ENCODE measurements at regions not wholly inside any gene's neighbourhood (a gene's known extent, or its start where the extent isn't known, plus 50 kb on each side); places are given as distances from the start of the nearest gene placed in this dataset.

DNA sequence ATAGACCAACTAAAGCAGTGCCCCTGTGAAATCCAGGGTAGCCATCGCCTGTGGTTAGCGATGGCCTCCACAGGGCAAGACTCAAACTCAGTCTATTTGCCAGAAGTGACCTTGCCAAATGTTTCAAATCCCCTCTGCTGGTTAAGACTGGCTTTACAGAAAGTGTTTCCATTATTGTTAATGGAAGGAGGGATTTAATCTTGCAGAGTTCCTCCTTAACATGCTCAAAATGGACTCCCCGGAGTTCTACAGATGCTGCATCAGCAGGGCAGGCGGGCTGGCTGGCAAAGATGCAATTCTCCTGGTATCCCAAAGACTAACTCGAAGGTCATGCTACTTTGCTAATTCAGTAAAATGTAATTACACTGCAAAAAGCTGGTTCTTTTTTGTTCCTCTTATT lies 313.0 kb upstream of the SLC7A11 start:
- DNase-seq, result no peak

DNA sequence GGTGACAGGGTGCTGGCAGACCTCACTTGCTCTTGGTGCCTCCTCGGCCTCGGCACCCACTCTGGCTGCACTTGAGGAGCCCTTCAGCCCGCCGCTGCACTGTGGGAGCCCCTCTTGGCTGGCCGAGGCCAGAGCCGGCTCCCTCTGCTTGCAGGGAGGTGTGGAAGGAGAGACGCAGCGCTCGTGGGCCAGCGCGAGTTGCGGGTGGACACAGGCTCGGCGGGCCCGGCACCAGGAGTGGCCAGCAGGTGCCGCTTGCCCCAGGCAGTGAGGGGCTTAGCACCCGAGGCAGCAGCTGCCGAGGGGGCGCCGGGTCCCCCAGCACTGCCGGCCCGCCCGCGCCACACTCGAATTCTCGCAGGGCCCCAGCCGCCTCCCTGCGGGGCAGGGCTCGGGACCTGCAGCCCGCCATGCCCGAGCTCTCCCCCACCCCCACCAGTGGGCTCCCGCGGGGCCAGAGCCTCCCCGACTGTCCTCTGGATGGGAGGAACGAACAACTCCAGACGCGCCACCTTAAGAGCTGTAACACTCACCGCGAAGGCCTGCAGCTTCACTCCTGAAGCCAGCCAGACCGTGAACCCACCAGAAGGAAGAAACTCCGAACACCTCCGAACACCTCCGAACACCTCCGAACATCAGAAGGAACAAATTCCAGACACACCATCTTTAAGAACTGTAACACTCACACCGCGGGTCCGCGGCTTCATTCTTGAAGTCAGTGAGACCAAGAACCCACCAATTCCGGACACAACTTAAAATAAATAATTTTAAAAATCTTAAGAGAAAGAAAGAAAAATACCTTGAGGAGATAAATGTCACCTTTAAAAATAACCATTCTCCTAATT lies 311.1 kb upstream of the SLC7A11 start:
- no peak for DNase-seq

DNA sequence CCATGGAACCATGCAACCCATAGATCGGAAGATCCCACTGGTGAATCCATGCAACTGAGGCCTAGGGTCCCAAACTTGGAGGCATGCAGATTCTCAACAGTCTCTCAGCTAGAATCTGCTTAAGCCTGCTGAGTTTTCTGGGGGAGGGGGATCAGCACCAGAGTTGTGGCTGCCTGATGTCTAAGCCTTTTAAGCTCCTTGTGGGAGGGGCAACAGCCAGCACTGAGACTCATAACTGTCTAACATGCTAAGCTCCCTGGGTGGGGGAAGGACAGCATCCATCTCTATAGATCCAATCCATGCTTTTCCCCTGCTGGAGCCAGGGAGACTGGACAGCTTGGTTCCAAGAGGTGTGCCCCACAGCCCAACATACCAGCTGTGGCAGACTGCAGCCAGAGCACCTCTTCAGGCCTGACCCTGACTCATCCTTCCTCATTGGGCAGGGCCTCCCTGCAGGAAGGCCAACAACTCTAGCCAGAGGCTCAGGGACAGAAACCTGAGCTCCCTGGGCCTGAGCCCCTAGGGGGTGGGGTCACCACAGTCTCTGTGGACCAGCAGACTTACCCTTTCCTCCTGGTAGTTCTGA lies 300.1 kb upstream of the SLC7A11 start:
- no peak for DNase-seq

DNA sequence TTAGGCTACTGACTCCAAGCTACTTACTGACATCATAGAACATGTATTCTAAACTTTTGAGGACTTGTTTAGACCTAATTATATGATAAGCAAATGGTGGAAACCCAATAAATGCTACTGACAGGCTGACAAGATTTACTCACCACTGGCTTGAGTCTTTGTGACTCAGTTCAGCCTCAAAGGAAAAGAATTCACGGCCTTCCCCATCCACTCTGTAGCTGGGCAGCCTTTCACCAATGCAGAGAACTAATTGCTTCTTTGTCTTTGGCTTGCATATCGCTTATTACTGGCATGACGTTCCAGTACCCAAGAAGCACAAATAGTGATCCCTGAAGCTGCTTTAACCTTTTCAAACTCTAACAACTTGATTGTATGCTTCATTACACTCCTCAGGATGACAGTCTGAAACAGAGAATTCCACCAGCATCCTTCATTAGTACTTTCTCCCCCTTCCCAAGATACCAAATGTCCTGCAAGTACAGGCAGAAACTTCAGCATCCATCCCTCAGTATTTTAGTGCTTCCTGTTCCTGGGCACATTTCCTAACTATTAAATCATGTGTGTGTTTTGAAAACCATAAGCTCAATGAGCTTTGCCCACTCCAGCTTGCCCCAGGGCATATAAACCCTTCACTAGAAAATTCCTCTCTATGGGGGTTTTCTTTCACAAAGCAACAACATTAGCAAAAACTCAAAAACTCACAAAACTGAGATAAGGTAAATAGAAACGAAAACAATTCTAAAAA lies 298.1 kb upstream of the SLC7A11 start:
- no peak for DNase-seq

DNA sequence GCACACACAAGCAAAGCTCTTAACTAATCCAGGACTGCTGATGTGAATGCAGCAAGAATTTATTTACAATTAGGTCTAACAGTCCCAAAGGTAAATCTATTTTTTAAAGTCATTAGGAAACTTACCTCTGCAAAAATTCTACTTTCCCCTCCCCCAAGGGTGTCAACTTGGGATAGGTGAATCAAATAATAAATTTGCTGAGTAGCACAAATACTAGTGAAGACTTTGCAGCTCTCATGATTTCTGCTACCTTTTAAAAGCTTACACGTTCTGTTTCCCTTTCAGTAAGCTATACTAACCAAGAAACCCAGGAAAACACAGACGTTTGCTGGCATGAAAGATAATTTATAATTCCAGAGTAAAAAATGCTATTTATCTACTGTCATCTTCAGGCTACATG lies 296.6 kb upstream of the SLC7A11 start:
- DNase-seq, result no peak

DNA sequence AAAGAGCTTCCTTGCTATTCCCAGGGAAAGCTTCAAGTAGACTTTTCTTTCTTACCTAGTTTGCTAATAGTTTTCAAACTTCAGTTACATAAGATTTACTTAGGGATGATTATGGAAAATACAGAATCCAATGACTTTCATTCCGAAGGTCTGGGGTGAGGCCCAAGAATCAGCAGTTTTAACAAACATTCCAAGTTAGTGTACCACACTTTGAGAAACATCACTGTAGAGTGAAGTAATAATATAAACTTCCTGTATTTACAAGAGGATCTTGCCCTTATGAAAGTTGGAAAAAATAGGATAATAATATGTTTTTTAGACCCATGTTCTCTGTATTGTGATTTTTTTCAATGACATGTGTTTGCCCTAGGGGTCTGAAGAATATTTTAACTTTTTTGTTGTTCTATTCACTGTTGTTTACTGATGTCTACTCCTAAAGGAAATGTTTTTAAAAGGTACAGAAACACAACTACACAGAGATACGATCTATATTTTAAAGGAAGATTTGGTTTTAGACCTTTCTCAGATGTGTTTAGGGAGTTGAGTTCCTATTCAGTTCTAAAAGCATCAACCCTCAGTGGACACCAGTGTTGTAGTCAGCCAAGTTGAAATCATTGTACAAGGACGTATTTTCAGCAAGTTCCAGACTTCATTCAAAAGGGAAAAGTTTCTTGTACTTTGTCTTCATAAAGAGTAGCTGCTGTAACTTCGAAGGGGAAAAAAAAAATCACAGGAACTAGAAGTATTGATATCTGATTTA lies 295.8 kb upstream of the SLC7A11 start:
- no peak for DNase-seq

DNA sequence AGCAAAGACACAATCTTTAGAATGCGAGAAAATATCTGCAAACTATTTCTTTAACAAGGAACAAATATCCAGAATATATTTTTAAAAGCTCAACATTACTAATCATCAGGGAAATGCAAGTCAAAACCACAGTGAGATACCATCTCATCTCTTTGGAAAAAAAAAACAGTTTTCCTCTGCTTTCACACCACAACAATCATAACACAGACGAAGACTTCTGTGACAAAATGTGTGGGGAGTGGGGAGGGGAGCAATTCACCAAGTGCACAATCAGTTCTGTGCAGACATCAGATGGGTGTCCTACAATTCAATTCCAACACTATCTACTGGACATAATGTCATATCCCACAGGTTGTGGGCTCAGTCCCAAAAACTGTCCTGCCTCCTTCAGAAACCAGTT lies 293.2 kb upstream of the SLC7A11 start:
- no peak for DNase-seq

DNA sequence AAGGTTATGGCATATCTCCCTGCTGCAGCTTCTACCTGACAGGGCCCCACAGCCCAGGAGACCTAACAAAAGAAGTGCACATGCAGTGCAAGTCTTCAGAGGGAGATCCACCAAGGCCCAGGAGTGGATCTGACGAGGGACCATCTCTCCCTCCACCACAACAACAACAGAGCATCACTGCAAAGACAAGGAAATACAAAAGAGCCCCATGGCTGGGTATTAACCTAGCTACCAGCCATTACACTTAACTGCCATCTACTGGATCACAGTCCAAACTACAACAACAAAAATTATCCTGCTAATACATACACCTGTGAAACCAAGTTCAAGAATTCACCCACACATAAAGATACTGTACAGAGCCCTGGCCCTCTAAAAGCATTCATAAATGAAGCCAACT lies 280.2 kb upstream of the SLC7A11 start:
- DNase-seq, result no peak

DNA sequence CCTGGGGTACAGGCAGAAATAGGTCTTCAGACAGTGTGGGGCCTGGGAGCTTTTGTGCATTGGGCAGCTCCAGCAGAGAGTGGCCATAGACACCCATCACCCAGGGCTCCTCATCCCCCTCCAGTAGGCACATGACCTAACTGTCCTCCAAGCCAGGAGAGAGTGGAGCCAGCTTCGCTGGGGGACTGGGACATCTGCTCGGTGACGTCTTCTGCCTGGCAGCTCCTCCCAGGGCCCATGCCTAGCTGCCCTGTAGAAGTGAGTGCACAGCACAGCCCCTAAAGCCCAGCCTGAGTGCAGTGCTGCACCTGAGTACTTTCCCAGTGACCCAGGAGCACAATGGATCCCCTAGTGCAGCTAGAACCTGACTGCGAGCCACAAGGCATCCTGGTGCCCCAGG lies 279.7 kb upstream of the SLC7A11 start:
- DNase-seq, result no peak

DNA sequence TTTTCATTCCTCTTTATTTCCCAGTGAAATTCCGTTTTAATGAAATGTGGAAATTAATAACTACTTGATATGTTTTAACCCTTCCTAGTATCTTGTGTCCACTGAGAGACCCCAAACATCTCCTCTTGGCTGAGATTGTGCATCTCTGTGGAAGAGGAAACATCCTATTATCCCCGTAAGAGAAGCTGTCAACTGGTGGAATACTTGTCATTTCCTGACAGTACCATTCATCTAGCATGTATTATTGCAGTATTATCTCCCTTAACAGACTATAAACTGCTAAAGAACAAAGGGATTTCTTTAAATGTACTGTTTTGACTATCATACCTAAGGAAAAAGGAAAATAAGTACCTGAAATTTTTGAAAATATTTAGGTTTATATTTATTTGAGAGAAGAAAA lies 277.3 kb upstream of the SLC7A11 start:
- DNase-seq, result no peak

DNA sequence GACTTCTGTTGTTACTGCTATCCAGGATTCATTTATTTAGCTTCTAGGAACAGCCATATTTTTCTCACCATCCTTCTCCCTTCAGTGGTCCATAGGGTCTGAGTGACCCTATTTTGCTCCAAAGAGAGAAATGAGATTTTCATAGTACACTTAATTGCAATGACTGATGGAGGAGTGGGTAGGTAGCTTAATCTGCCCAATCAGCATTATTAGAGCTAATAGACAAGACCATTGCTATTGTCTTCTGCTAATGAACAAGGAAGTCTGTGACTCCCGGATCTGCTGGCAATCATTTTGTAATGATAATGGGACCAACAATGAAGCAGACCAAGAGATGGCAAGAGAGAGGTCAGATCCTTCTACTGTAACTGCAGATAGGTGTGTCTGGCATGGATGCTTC lies 271.4 kb upstream of the SLC7A11 start:
- no peak for DNase-seq

DNA sequence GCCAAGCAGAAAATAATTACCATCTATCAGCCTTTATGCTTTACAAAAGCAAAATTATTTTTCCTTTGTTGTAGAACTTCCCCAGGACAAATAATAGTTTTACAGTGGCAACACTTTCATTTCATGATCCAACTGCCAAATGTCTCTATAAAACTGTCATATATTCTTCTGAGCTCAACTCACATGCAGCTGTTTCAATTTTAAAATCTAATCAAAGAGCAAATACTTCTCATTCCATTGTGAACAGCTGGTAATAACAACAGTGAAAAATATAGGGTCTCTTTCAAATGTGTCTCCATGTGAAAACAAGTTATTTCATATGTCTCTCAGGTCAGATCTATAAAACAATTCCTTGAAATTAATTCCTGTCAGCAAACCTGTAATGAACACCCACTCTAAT lies 270.6 kb upstream of the SLC7A11 start:
- no peak for DNase-seq

DNA sequence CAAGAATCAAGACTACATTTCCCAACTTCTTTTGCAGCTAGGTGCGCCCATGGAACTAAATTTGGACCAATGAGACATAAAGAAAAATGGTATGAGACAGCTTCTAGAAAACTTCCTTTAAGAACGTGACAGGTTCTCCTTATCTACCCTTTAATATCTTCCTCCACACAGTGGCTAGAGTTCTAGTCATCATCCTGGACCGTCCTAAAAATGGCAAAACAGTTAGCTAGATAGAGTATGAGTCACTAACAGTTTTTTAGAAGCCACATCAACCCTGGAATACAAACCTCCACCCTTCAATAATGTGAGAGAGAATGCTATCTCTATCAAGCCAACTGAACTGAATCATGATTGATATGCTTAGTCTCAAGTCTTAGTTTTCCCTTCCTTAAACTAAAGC lies 267.9 kb upstream of the SLC7A11 start:
- DNase-seq, result no peak

DNA sequence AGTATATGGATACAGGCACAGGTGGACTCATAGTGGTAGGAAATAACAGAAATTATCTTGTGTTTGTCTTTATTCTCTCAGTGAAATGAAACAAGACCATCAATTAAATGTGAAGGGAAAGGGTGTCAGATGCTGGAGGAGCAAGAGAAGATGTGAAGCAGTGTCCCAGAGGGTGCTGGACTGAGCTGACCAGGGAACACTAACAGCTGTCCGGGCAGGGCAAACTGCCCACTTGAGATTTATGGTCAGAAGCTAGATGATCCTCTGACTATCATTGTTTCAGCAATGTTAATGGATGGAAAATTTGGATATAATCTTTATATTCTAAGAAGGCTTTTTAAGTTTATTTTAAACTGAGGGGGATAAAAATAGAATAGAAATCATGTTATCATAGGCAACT lies 267.2 kb upstream of the SLC7A11 start:
- no peak for DNase-seq

DNA sequence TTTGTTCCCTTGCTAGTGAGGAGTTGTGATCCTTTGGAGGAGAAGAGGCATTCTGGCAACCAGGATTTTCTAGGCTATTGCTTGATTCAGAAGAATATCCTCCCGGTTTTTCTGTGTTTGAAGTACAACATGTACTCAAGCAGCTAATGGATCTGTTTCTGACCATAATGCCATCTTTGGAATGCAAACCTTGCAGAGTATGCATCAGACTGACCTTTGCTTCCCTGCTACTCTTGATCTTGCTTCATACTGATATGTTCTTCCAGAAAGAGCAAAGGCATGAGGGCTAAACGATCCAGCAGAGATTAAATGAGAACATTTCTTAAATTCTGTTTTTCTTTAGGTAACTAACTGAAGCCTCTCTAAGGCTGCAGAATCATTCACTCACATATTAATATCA lies 265.4 kb upstream of the SLC7A11 start:
- no peak for DNase-seq

DNA sequence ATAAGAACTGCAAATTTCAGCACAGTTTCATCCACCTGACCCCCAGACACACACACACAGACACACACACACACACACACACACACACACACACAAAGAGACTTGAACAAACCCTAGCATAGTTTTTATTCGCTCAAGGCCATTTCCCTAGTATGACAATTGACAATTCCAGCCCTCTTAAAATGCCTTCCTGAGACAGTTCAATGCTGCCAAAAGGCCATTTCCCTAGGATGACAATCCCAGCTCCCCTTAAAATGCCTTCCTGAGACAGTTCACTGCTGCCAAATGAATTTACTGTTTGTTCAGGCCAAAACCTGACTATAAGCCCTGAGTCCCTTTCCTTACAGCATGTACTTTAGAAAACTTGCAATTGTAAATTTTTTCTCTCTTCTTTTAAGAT lies 259.5 kb upstream of the SLC7A11 start:
- DNase-seq, result no peak

DNA sequence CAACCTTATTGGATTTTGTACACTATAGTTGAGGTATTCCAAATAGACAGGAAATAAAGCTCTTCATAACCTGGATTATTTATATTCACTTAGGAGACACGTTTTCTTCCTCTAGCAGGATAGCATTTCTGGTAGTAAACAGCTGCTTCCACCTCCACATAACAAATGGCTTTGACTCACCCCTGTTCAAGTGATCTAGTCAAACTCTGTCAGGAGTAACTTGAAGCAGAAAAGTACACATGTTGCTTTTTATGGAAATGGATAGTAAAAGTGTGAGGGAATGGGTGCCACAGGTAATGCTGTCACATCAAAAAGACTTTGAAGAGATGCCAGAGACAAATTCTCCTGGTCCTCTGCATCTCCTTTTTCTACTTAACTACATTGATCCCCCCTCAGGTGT lies 258.7 kb upstream of the SLC7A11 start:
- no peak for DNase-seq

DNA sequence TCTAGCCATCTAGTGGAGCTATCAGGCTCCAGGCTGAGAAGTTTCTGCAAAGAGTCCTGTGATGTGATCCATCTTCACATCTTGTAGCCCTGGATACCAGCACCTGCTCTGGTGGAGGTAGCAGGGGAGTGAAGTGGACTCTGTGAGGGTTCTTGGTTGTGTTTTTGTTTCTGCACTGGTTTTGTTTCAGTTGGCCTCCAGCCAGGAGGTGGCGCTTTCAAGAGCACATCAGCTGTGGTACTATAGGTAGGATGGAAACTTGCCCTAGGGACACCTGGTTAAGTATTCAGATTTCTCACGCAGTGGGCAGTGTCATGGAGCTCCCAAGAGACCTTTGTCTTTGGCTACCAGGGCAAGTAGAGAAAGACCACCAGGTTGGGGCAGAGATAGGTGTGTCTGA lies 257.5 kb upstream of the SLC7A11 start:
- DNase-seq, result no peak

DNA sequence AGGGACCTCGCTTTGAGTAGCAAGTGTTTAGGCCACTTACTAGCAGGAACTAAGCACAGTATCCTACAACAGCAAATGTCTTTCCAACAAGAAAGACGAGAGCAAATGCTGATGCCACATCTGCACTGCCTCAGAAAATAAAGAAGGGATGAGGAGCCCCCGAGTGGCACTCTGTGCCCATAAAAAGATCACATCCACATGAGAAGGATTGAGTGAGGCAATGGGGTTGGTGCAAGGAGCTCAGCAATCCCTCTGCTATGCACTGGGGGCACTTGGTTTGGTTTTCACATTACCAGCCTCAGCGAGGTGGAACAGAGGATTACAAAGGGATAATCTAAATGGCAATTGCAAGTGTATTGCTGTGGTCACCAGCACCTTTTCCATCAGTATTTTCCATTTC lies 252.8 kb upstream of the SLC7A11 start:
- peak; percentile 1 for DNase-seq

DNA sequence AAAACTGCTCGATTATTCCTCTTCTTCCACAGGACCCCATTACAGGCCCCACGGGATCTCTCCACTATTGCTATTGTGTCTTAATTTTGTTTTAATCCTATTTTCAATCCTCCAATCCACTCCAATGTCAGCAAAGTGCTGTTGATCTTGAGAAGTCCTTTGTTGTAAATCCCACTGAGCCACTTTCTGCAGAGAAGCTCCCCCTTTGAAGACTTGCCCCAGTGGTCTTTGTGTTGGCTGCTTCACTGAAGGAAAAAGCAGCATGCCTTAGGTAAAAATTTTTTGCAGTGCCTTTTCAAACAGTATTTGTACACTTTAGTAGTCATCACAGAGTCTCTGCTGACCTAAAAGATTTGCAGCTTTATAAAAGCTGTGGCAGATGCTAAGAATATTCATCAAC lies 252.0 kb upstream of the SLC7A11 start:
- DNase-seq, result no peak

DNA sequence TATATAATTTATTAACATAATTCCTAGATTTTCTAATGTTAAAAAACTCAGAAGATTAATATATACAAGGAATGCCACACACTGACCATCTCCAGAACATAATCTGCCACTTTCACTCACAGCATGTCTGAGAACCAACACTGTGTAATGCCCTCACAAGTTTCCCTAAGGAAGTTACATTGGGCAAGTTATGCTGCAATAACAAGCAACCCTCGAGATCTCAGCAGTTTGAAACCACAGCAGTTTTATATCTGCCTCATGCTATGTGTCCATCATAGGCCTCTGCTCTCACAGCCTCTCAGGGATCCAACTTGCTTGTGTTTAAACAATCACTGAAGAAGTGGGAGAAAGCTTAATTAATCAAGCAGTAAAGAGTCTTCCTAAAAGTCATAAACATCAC lies 250.0 kb upstream of the SLC7A11 start:
- DNase-seq, result no peak

DNA sequence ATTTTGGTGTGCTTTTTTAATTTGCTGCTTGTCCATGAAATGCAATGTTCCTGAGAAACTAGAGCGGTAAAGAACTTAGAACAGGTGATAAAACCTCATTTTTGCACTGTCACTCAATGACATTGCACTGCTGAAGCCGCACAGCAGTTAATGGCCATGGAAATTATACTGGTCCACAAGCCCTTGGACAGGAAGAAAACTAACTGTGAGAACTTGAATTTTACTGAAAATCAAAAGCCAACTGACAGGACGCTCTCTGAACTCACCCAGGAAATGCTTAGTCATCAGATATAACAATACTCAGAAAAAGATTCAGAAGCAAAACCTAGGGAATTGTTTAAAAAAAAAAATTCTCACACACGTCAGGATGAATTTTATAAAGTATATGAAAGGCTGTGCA lies 246.4 kb upstream of the SLC7A11 start:
- DNase-seq, result no peak

DNA sequence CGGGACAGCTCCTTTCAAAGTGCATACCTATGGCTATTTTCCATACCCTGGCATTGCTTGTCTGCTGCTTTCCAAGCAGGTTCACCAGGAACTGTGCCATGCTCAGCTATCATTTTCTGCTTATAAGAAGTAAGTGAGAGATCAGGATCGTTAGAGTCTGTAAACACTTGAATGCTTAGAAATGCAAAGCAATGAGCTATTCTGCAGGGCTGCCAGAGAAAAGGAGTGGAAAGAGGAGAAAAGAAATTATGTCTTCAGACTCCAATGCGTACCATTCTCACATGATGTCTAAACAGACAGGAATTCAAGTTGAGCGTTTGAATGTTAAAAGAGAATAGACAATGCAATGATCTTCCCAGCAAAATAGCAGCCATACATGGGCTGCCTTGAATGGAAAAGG lies 245.5 kb upstream of the SLC7A11 start:
- no peak for DNase-seq

DNA sequence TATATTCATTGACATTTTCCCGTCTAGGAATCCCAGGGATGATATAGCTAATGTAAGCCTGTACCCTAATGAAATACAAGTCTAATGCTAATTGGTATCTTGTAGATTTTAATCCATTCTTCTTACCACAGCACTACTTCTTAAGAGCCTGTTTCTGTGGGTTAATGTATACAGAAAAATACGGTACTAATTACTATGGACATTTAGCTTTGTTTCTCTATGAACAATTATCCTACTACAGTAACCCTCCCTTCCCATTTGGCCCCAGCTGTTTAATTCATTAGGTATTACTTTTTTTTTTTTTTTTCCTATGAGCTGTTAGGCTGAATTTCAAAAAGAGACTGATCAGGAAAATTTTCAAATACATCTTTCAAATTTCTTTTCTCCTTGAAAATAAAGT lies 245.1 kb upstream of the SLC7A11 start:
- DNase-seq, result no peak

All from NCI-H1105 (cell line).